NCI-H187 treated with DMSO at 0.1 percent for 48 hours (cell line): ENCODE measurements at regions not wholly inside any gene's neighbourhood (a gene's known extent, or its start where the extent isn't known, plus 50 kb on each side); places are given as distances from the start of the nearest gene placed in this dataset.
"Not testable (repeated sequence)": the region's sequence is repeated elsewhere in the genome, so short reads cannot be mapped to it uniquely, and the experiment has no call there.

Experiments
- DNase-seq: peaks from one replicate; lab custom pipeline; 2025; lab: John Stamatoyannopoulos, UW

DNA sequence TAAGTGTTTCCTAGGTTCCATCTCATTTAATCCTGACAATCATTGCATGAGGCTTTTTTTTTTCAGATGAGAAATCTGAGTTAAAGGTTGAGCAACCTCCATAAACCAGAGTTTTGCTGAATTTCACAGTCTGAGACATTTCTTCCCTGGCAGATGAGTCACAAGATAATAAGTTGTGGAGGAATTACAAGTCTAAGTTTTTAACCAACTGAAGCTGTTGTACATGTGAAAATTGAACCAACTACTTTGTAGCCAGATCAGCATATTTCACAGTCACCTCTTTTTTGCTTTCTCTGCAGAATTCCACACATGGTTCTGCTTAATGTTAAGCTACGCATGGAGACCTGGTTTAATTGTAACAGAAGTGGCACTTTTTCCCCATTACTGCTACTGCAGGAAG, 765.6 kb downstream of the CDH11 start:
- no peak for DNase-seq

DNA sequence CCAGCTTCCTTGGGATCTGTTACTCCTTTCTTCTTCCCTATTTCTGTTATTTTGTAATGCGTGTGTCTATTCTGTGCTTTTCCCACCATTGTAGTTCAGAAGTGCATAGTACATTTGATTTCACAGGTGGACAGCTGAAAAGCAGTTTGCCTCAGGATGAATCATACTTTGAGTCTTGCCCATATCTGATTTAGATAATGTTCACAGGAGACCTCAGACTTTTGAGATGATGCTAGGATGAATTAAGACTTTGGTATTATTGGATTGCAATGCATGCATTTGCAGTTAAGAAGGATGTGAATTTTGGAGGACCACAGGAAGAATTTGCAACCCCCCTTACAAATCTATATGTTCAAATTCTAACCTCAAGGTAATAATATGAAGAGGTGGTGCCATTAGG, 769.6 kb downstream of the CDH11 start:
- no peak for DNase-seq

DNA sequence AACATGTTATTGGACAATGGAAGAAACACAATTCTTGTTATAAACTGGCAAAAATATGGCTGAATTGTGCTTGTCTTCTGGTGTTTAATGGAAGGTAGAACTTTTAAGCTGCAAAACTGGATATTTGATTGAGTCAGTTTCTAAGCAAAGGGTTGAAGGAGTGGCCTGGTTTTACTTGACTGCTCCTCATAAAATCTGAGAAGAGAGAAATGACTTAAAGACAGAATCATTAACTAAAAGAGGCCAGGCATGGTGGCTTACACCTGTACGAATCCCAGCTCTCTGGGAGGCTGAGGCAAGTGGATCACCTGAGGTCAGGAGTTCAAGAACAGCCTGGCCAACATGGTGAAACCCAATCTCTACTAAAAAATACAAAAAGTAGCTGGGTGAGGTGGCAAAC, 770.7 kb downstream of the CDH11 start:
- no peak for DNase-seq

DNA sequence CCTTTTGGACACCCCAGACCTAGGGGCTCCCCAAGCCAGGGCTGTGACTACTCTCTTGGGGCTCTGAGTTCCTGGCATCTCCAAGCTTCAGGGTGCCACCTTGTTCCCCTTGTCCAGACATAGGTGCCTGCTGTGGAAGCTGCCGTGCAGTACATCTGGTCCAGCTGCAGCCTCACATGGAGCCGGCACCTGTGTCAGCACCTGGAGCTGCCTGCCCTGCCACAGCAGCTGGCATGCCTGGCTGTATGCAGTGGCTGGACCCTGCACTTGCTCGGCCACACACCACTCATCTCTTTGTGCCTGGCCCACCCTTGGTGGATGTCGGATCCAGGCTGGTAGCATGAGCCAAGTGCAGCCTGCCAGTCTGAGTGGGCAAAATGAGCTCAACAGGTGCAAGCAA, 775.8 kb downstream of the CDH11 start:
- DNase-seq = no peak

DNA sequence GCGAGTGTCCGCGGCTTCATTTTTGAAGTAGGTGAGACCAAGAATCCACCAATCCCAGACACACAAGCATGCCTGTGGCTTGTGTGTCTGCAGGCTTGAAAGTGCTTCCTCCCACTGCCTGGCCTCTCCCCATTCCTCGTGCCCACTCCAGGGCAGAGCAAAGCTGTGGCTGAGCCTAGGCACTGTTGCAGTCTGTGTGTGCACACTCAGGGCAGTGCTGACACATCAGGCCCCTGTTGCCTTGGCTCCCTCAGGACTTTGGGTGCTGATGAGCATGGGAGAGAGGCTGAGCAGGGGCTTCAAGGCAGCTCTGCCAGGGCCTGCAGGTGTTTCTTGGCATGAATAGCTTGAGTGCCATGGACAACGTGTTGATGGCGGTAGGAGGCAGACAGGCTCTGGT, 776.7 kb downstream of the CDH11 start:
- DNase-seq = no peak

DNA sequence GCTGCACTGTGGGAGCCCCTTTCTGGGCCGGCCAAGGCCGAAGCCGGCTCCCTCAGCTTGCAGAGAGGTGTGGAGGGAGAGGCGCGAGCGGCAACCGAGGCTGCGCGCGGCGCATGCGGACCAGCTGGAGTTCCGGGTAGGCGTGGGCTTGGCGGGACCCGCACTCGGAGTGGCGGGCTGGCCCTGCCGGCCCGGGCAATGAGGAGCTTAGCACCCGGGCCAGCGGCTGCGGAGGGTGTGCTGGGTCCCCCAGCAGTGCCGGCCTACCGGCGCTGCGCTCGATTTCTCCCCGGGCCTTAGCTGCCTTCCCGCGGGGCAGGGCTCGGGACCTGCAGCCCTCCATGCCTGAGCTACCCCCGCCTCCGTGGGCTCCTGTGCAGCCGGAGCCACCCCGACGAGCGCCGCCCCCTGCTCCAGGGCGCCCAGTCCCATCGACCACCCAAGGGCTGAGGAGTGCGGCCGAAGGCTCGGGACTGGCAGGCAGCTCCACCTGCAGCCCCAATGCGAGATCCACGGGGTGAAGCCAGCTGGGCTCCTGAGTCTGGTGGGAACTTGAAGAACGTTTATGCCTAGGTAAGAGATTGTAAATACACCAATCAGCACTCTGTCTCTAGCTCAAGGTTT, 777.9 kb downstream of the CDH11 start:
- DNase-seq = not testable (repeated sequence)

DNA sequence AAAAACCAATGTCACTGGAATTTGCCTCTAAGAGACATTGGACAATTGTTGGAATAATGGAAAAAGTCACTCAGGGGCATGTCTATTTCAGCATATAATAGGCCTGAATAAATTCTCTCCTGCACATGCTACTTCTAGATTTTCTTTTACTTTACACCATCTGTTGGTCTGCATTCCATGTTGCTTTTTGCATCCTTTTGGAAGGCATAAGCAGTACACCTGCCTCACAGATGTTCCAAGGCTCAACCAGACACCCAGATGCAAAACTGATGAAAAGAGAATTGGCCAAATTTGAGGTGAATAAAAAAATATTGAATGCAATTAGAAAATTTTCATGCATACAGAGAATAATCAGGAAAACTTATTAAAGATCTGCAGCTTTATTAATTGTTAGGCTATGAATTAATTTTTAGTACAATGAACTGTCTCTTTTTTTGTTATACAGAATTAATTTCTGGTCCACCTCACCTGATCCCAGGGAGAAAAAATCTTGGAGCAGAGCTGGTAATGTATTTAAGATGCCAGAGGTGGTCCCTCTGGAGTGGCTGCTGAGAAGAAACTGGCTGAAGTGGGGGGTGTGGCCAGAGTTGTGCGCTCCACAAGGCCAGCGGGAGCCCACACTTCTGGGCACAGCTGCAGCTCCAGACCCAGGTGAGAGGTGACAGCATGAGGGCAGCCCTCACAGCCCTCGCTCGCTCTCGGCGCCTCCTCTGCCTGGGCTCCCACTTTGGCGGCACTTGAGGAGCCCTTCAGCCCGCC, 778.6 kb downstream of the CDH11 start:
- no peak for DNase-seq

DNA sequence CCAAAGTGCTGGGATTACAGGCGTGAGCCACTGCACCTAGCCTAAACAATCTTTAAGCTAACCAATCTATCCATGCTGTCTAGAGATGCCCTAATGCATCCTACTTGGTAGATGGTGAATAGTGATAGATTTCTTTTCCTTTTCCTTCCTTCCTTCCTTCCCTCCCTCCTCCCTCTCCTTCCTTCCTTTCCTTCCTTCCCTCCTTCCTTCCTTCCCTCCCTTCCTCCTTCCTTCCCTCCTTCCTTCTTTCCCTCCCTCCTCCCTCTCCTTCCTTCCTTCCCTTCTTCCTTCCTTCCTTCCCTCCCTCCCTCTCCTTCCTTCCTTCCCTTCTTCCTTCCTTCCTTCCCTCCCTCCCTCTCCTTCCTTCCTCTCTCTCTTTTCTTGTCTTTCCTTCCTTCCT, 780.5 kb downstream of the CDH11 start:
- not testable (repeated sequence) for DNase-seq

DNA sequence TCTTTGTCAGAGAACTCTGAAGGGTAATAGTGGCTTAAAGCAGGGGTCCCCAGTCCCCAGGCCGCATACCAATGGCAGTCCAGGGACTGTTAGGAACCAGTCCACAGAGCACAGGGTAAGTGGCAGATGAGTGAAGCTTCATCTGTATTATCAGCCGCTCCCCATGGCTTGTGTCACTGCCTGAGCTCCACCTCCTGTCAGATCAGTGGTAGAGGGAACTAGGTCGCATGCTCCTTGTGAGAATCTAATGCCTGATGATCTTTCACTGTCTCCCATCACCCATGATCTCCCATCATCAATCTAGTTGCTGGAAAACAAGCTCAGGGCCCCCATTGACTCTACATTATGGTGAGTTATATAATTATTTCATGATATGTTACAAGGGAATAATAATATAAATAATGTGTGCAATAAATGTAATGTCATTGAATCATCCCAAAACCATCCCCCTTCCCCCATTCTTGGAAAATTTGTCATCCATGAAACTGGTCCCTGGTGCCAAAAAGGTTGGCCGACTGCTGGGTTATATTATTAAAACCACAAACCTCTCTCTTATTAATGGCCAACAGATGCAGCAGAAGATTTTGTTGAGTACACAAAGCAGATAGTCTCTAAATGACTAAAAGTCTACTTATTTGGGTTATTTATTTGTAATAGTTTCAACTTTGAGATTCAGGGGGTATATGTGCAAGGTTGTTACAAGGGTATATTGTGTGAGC, 782.7 kb downstream of the CDH11 start:
- DNase-seq = no peak

DNA sequence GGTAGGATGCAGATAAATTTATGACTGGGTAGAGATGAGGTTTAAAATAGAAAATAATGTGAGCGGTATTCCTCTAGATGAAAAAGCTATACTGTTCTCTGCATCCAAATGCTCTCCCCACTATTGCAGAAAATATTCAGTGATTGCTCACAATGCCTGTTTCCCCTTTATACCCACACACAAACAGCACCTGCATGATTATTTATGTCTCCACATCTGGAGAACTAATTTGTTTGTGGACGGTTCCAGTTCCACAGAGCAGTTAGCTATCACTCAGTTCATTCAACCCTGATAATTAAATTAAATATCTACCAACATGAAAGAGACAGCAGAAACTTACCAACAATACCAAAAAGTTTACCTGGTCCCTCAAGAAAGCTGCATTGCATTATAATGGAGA, 800.0 kb downstream of the CDH11 start:
- no peak for DNase-seq

DNA sequence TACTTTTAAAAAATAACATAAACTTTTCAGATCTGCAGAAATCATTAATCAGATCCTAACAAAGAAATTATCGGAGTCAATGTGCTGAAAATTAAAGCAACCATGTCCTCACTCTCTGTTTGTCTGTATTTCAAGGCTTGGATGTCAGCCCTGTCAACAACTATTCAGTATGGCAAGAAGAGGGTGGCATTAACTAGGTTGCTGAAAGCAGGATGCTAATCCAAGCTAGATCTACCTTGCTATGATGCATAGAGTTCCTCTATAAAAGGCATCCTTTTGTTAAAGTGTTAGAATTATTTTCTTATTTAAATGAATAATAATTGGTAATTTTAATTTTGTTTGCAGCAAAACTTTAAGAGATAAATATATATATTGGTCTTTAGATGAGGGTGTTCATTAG, 800.8 kb downstream of the CDH11 start:
- DNase-seq = no peak

DNA sequence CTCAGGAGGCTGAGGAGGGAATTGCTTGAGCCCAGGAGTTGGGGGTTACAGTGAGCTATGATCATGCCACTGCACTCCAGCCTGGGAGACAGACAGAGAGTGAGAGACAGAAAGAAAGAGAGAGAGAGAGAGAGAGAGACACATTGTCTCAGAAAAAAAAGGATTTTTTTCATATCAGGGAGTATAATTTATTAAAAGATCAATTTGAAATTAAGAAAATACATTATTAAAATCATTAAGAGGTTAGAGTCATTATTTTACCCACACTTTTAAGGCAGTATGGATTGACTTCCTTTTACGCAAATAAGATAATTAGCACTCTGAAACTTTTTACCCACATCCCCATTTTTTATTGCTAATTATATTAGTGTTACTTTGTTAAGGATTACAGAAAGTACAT, 804.3 kb downstream of the CDH11 start:
- no peak for DNase-seq

DNA sequence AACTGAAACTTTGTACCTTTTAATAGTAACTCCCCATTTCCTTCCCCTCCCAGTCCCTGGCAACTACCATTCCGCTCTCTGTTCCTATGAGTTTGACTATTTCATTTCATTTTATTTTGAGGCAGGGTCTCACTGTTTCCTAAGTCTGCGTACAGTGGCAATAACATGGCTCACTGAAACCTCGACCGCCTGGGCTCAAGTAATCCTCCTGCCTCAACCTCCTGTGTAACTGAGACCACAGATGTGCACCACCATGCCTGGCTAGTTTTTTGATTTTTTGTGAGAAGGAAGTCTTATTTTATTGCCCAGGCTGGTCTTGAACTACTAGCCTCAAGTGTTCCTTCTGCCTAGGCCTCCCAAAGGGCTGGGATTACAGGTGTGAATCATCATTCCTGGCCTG, 808.1 kb downstream of the CDH11 start:
- DNase-seq = no peak

DNA sequence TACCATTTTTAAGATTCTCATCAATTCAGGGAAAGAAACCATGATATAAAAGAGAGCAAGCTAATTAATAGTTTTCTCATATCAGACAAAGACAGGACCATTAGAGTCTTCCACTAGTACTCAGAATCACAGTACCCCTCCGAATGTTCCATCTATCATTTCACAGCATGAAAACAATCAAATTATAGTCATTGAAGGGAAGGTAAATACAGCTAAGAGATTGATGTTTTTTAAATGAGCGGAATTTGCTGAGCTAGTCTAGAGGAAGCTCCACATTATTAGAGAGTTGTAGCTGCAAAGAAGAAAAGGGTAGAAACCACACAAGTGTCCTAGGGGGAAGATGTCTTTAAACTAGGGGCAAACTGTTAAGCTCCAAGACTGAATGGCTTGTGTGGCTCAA, 808.9 kb downstream of the CDH11 start:
- no peak for DNase-seq

DNA sequence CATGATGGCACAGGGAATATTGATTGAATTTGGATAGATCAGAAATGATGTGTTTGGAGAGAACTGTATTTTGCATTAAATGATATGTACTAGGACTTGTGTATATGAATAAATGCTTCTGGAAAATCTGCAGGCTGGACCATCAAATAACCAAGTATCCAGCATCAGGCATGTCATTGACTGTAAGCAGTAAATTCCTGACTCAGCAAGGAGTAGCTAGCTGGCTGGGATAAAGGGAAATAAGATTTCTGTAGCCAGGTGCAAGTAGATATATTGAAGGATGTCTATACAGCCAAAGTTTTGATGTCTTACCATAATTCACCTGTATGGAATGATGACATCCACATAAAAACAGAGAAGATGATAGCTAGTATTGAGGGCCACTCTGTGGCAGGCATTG, 809.6 kb downstream of the CDH11 start:
- DNase-seq = no peak

DNA sequence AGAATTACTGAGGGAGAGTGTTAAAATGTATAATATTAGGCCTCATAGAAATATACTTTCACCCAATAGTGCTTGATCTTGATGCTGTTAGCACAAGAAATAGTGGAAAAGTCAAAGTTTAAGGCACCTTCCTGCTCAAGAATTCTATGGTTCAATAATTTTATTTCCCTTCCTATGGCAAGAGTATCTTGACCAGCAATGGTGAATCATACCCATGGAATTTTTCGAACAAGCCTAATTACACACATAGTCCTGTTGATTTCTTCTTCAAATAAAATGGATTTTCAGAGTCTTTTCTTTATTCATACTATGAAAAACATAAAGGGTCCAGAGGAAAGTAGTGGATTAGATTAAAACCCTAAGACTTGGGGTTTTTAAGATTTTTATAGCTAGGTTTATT, 810.6 kb downstream of the CDH11 start:
- no peak for DNase-seq

DNA sequence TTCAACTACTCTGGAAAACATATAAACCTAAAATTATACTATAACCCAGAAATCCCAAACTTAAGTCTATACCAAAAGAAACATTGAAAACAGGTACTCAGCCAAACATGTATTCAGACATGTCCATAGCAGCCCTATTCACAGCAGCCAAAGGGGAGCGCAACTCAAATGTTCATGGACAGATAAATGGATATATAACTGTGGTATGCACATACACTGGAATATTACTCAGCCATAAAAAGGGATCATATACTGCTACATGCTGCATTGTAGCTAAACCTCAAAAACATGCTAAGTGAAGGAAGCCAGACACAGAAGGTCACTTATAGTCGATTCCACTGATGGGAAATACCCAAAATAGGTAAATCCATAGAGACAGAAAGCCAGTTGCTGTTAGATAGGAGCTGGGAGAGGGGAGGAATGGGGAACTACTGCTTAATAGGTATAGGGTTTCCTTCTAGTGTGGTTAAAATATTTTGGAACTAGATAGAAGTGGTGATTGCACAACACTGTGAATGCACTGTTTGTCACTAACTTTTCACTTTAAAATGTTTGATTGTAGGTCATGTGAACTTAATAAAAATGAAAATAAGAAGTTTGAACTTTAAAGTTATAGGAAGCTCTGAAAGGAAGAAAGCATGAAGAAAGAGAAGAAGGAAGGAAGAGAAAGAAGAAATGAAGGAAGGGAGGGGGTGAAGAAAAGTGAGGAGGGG, 812.3 kb downstream of the CDH11 start:
- no peak for DNase-seq

DNA sequence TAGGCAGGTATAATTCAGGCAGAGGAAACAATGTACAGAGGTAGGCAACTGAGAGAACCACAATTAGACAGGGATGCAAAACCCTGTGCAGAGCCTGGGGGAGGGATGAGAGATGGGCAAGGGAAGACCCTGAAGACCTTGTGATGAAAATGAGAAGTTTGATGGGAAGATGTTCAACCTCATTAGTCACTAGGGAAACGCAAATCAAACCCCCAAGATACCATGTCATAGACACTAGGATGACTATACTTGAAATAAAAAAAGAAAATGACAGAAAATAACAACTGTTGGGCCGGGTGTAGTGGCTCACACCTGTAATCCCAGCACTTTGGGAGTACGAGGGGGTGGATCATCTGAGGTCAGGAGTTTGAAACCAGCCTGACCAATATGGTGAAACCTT, 813.1 kb downstream of the CDH11 start:
- no peak for DNase-seq

DNA sequence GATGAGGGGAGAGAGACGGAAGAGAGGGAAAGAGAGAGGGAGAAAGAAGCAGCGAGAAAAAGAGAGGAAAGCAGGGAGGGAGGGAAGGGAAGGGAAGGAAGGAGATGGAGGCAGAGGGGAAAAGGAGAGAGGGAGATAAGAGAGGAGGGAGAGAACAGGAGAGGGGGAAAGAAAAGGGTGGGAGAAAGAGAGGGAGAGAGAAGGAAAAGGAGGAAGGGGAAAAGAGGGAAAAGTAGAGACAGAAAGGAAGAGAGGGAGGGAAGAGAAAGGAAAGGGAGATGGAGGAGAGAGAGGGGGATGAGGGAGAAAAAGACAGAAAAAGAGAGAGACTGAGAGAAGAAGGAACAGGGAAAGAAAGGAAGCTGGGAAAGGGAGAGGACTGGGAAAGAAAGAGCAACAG, 814.4 kb downstream of the CDH11 start:
- no peak for DNase-seq

DNA sequence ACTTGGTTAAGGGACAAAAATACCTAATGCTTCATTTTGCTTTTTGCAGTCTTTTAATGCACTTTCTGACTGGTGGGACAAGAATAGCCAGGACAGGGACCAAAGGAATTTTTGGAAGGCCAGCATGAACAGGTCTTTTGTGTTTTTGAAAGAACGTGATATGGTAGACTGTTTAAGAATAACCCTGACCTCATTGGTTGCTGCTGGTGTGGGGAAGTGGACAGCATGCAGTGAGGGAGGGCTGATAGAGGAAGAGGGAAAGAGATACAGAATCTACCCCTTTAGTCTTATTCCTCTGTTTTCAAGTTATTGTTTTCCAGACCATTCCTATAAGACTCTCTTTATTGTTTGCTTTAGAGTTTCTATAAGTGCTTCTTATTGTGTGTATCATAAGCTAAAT, 816.2 kb downstream of the CDH11 start:
- no peak for DNase-seq

DNA sequence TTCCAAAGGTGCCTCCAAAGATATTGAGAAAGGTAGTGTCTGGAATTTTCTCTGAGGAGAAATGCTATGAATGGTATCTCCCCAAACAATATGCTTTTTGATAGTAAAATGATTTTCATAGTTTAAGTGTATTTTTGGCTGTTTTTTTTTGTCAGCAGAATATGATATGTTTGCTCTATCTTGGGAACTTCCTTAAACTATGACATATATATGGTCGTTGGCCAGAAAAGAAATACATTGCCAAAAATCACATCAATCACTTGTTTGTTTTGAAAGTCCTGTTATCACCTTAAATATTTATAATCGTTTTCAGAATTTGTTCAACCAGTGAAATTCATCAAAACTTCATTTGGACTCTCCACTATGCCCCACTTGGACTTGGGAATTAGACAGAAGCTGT, 816.9 kb downstream of the CDH11 start:
- no peak for DNase-seq

DNA sequence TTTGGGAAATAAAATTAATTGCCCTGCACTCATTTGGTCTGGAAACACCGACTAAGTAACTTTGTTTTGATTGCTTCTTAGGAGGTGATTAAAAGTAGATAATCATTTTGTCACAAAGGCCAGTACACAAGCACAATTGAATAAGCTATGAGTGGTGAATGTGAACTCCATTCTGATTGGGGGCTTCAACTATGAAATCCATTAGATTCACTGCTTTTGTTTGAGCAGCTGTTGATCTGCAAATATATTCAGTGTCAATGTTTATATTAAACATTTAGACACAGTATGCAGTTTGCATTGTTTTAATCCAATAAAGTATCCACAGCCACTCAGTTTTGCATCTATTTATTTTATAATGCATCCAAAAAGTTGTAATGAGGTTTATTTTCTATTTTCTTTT, 817.5 kb downstream of the CDH11 start:
- no peak for DNase-seq
